ENCODE measurements at regions not wholly inside any gene's neighbourhood (a gene's known extent, or its start where the extent isn't known, plus 50 kb on each side); places are given as distances from the start of the nearest gene placed in this dataset.

DNA sequence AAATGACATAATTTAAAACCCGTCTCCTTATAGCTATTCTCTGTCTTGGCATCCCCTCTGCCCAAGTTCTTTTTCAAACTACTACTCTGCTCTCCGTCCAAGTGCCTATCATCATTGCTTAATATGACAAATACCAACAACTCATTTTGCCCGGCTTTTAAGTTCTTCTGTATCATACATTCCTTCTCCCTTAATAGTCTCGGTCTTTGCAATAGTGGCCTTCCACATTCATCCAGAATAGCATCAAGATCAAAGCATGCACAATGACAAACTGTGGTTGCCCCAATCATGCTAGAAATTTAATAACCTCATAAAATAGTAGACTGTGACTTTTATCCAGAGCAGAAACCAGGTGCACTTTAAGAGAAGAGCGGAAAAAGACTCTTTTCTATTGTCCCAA, 198.9 kb downstream of the ETV1 start:
- Histone ChIP-seq H3K4me1 (ENCODE audit: low read length) (no peaks in the 10 kb centered on the region), H2AFZ (ENCODE audit: low read depth, low read length) (no peak overlapping the region), H3K27ac (ENCODE audit: low read length) (no peak overlapping the region), H3K79me2 (ENCODE audit: low read length) (no peaks in the 10 kb centered on the region), H3K27me3 (ENCODE audit: low read depth, low read length) (no peaks in the 10 kb centered on the region), H3K9me3 (ENCODE audit: insufficient read depth, low read length) (no peaks in the 10 kb centered on the region), H3K9ac (ENCODE audit: low read length) (no peak overlapping the region), H3K36me3 (replicated peaks; ENCODE audit: low read depth, low read length) (no peaks in the 10 kb centered on the region), H3K4me2 (ENCODE audit: low read length) (no peak overlapping the region), H4K20me1 (ENCODE audit: insufficient read depth, low read length) (no peaks in the 10 kb centered on the region), H3K4me3 (ENCODE audit: low read length) (no peak overlapping the region)
- TF ChIP-seq EZH2phosphoT487 (IDR thresholded peaks at IDR 0.05; ENCODE audit: low read depth), result no peak
- TF ChIP-seq, protein P1, sequence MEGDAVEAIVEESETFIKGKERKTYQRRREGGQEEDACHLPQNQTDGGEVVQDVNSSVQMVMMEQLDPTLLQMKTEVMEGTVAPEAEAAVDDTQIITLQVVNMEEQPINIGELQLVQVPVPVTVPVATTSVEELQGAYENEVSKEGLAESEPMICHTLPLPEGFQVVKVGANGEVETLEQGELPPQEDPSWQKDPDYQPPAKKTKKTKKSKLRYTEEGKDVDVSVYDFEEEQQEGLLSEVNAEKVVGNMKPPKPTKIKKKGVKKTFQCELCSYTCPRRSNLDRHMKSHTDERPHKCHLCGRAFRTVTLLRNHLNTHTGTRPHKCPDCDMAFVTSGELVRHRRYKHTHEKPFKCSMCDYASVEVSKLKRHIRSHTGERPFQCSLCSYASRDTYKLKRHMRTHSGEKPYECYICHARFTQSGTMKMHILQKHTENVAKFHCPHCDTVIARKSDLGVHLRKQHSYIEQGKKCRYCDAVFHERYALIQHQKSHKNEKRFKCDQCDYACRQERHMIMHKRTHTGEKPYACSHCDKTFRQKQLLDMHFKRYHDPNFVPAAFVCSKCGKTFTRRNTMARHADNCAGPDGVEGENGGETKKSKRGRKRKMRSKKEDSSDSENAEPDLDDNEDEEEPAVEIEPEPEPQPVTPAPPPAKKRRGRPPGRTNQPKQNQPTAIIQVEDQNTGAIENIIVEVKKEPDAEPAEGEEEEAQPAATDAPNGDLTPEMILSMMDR (IDR thresholded peaks at IDR 0.05; ENCODE audit: low read depth, low read length), result no peak

- no peak overlapping the region for H3K9ac ChIP-seq (ENCODE audit: low read length)
Observed at GRCh38 chr7:13792208-13792607, 197.3 kb downstream of the ETV1 start.

DNA sequence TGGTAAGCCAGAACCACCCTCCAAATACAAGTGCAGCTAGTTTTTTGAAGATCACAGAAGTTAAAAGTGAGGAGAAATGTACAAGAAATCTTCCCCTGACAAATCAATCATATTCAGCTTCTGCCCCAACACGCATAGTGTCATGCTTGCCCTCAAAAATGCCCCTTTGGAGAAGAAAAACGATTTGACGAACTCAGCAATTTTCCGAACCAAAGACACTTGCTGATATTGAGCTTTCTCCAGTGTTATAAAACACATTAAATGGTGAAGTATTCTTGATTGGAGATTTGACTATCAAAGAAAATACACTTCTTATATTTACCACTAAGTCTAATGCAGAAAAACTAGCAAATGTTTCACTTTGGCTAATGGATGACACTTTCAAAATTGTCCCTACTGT, 195.5 kb downstream of the ETV1 start:
- TF ChIP-seq EZH2phosphoT487 (IDR thresholded peaks at IDR 0.05; ENCODE audit: low read depth), result no peak
- TF ChIP-seq, protein P1 (IDR thresholded peaks at IDR 0.05; ENCODE audit: low read depth, low read length), result no peak
- Histone ChIP-seq H3K27me3 (ENCODE audit: low read depth, low read length) (no peaks in the 10 kb centered on the region), H3K27ac (ENCODE audit: low read length) (no peak overlapping the region), H3K4me3 (ENCODE audit: low read length) (no peak overlapping the region), H3K79me2 (ENCODE audit: low read length) (no peaks in the 10 kb centered on the region), H3K9me3 (ENCODE audit: insufficient read depth, low read length) (no peaks in the 10 kb centered on the region), H4K20me1 (ENCODE audit: insufficient read depth, low read length) (no peaks in the 10 kb centered on the region), H3K9ac (ENCODE audit: low read length) (no peak overlapping the region), H2AFZ (ENCODE audit: low read depth, low read length) (no peak overlapping the region), H3K36me3 (replicated peaks; ENCODE audit: low read depth, low read length) (no peaks in the 10 kb centered on the region), H3K4me2 (ENCODE audit: low read length) (no peak overlapping the region), H3K4me1 (ENCODE audit: low read length) (no peaks in the 10 kb centered on the region)

More at GRCh38 chr7:13792208-13792607, 197.3 kb downstream of the ETV1 start:
- Histone ChIP-seq H3K4me2 (ENCODE audit: low read length) (no peak overlapping the region), H3K4me1 (ENCODE audit: low read length) (no peaks in the 10 kb centered on the region), H2AFZ (ENCODE audit: low read depth, low read length) (no peak overlapping the region), H3K36me3 (replicated peaks; ENCODE audit: low read depth, low read length) (no peaks in the 10 kb centered on the region), H3K79me2 (ENCODE audit: low read length) (no peaks in the 10 kb centered on the region), H3K4me3 (ENCODE audit: low read length) (no peak overlapping the region), H3K9me3 (ENCODE audit: insufficient read depth, low read length) (no peaks in the 10 kb centered on the region), H3K27ac (ENCODE audit: low read length) (no peak overlapping the region), H4K20me1 (ENCODE audit: insufficient read depth, low read length) (no peaks in the 10 kb centered on the region), H3K27me3 (ENCODE audit: low read depth, low read length) (no peaks in the 10 kb centered on the region)
- no peak for TF ChIP-seq EZH2phosphoT487 (IDR thresholded peaks at IDR 0.05; ENCODE audit: low read depth)
- TF ChIP-seq, protein P1 (IDR thresholded peaks at IDR 0.05; ENCODE audit: low read depth, low read length), result no peak

DNA sequence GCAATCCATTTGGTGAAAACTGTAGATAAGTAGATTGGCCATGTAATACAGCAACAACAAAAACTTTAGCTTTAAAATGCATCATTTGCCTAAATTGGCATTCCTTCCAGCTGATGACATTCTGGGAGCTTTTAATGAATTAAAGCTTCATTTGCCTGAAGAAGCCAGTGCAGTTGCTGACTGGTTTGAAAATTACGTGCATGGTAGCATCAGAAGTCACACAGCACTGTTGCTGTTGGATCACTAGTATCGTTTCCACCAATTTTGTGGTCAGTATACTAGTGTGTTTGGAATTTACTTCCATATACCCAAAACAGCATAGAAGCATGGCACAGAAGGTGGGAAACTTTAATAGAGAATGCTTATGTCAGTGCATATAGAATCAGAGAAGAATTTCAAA, 194.9 kb downstream of the ETV1 start:
- TF ChIP-seq, protein P1 (IDR thresholded peaks at IDR 0.05; ENCODE audit: low read depth, low read length), result no peak
- TF ChIP-seq EZH2phosphoT487 (IDR thresholded peaks at IDR 0.05; ENCODE audit: low read depth), result no peak
- no peak overlapping the region for H3K9ac ChIP-seq (ENCODE audit: low read length)

More for the DNA sequence above, 194.9 kb downstream of the ETV1 start:
- H3K4me3 ChIP-seq (ENCODE audit: low read length), result no peak overlapping the region
- H3K36me3 ChIP-seq (replicated peaks; ENCODE audit: low read depth, low read length), result no peaks in the 10 kb centered on the region
- H2AFZ ChIP-seq (ENCODE audit: low read depth, low read length), result no peak overlapping the region
- no peaks in the 10 kb centered on the region for H3K9me3 ChIP-seq (ENCODE audit: insufficient read depth, low read length)
- no peaks in the 10 kb centered on the region for H3K27me3 ChIP-seq (ENCODE audit: low read depth, low read length)
- H3K4me1 ChIP-seq (ENCODE audit: low read length), result no peaks in the 10 kb centered on the region
- no peak overlapping the region for H3K4me2 ChIP-seq (ENCODE audit: low read length)
- H4K20me1 ChIP-seq (ENCODE audit: insufficient read depth, low read length), result no peaks in the 10 kb centered on the region
- H3K27ac ChIP-seq (ENCODE audit: low read length), result no peak overlapping the region
- no peaks in the 10 kb centered on the region for H3K79me2 ChIP-seq (ENCODE audit: low read length)

Measured in OCI-LY3 (cell line).